A673 (cell line): ENCODE measurements at regions not wholly inside any gene's neighbourhood (a gene's known extent, or its start where the extent isn't known, plus 50 kb on each side); places are given as distances from the start of the nearest gene placed in this dataset.
"Not testable (repeated sequence)": the region's sequence is repeated elsewhere in the genome, so short reads cannot be mapped to it uniquely, and the experiment has no call there.

Experiments
- BruUV-seq: library from RNA; stranded (reverse); fragments of 400-500 nt; replicated peaks from 2 replicates; lab custom pipeline; 2021; lab: Mats Ljungman, UMichigan
- CTCF ChIA-PET: fragments of 300-600 bp; sonication (Branson Sonifier 250); formaldehyde crosslinking; loops from one replicate; lab custom pipeline; 2022; ENCODE audit warnings: antibody characterized with exemption; lab: Charles Lee
- POLR2A ChIA-PET: fragments of 300-600 bp; sonication (Branson Sonifier 250); formaldehyde crosslinking; loops from one replicate; lab custom pipeline; 2022; ENCODE audit warnings: antibody characterized with exemption; ENCODE audit not compliant: low non-redundant PET; lab: Charles Lee
- DNase-seq: peaks from one replicate; pipeline ENCODE4 v3.0.0-alpha.2; 2015; ENCODE audit warnings: low spot score
- H3K27ac ChIP-seq: fragments of 200-600 bp; sonication (generic); 2 replicates; pipeline ENCODE4 v1.5.1; 2016; ENCODE audit warnings: mixed run types, low read depth, mild to moderate bottlenecking, mixed read lengths, antibody characterized with exemption, low read length; ENCODE audit not compliant: poor library complexity, severe bottlenecking
- H3K27me3 ChIP-seq: fragments of 200-600 bp; sonication (generic); replicated peaks from 2 replicates; pipeline ENCODE4 v1.6.1; 2017; ENCODE audit warnings: mixed run types, low read depth, mild to moderate bottlenecking, mixed read lengths, antibody characterized with exemption, low read length; ENCODE audit not compliant: insufficient read depth, poor library complexity
- H3K36me3 ChIP-seq: fragments of 200-600 bp; sonication (generic); 2 replicates; pipeline ENCODE4 v1.6.1; 2016; ENCODE audit warnings: mixed run types, mild to moderate bottlenecking, mixed read lengths, antibody characterized with exemption, low read length; ENCODE audit not compliant: insufficient read depth, poor library complexity, severe bottlenecking
- H3K4me1 ChIP-seq: fragments of 200-600 bp; sonication (generic); 2 replicates; pipeline ENCODE4 v1.6.1; 2017; ENCODE audit warnings: mixed run types, mild to moderate bottlenecking, mixed read lengths, antibody characterized with exemption, low read length; ENCODE audit not compliant: insufficient read depth, poor library complexity, severe bottlenecking
- H3K4me3 ChIP-seq: fragments of 200-600 bp; sonication (generic); 2 replicates; pipeline ENCODE4 v1.5.1; 2016; ENCODE audit warnings: low read depth, mixed run types, mild to moderate bottlenecking, mixed read lengths, low read length; ENCODE audit not compliant: poor library complexity, severe bottlenecking
- H3K9me3 ChIP-seq: fragments of 200-600 bp; sonication (generic); 2 replicates; pipeline ENCODE4 v1.6.1; 2016; ENCODE audit warnings: mixed run types, low read depth, mild to moderate bottlenecking, mixed read lengths, antibody characterized with exemption, low read length; ENCODE audit not compliant: poor library complexity, severe bottlenecking
- intact Hi-C: fragments of 100-400 bp; cut with micrococcal nuclease; formaldehyde crosslinking; loops from one replicate; pipeline ENCODE4 v1.10.0; 2022; ENCODE audit not compliant: unreplicated experiment

GRCh38 chr21:9946057-9946456 is 575.3 kb upstream of the TPTE start:
- H3K4me3 ChIP-seq, CTCF ChIA-PET, H3K36me3 ChIP-seq, intact Hi-C loops, BruUV-seq, H3K4me1 ChIP-seq, H3K27ac ChIP-seq, DNase-seq, H3K27me3 ChIP-seq: not testable (repeated sequence)
- POLR2A ChIA-PET = interaction anchor here (0.7 kb wide), 1 partner anchor 233 kb away, joined by 4 read pairs; no protein-coding TSS in a partner anchor
- peaks cover 51% of the 10 kb centered on the region for H3K9me3 ChIP-seq

- DNase-seq, intact Hi-C loops, H3K4me3 ChIP-seq, H3K27me3 ChIP-seq, POLR2A ChIA-PET, H3K4me1 ChIP-seq, H3K36me3 ChIP-seq, H3K27ac ChIP-seq, CTCF ChIA-PET, BruUV-seq: not testable (repeated sequence)
- H3K9me3 ChIP-seq = peaks cover 43% of the 10 kb centered on the region
Measured at GRCh38 chr21:9949510-9950289, 571.7 kb upstream of the TPTE start.

GRCh38 chr21:9950363-9950762 is 571.0 kb upstream of the TPTE start:
- H3K36me3 ChIP-seq, DNase-seq, H3K27me3 ChIP-seq, intact Hi-C loops, H3K4me1 ChIP-seq, BruUV-seq, POLR2A ChIA-PET, CTCF ChIA-PET, H3K27ac ChIP-seq, H3K4me3 ChIP-seq: not testable (repeated sequence)
- H3K9me3 ChIP-seq = peaks cover 41% of the 10 kb centered on the region

GRCh38 chr21:9958791-9959190 is 562.6 kb upstream of the TPTE start:
- peaks cover 35% of the 10 kb centered on the region for H3K9me3 ChIP-seq

DNA sequence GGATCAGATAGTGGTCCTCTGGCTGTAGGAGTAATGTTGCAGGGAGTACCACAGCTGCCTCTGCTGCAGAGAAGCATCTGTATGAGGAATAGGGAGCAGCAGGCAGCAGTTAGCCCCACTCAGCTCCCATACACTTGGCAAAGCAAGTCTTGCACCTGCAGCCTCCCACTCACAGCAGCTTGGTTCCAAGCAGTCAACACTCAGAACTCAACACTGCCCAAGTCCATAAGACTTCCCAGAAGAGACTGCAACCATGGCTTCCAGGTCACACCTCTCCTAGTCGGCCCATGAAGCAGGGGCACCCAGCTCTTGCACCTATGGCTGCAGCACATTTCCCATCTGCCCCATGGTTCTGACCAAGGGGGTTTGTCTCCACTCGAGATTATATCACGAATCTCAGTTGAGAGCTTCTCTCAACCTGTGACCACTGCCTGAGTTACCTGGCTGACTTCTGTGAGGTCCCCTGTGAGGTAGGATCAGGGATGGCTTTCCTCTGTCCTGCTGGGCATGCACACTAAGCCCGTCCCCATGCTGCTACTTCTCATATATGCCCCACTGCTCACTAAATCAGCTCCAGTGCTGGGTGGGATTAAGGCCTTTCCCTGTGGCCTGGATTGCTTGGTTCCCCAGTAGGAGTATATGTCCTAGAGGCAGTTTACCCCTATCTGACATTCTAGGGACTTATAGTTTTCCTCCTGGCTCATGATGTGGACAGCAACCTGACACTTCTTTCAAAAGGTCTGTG is 562.0 kb upstream of the TPTE start:
- H3K36me3 ChIP-seq, intact Hi-C loops, DNase-seq, H3K4me3 ChIP-seq, H3K4me1 ChIP-seq, H3K27ac ChIP-seq, POLR2A ChIA-PET, CTCF ChIA-PET, BruUV-seq, H3K27me3 ChIP-seq: not testable (repeated sequence)
- H3K9me3 ChIP-seq = peaks cover 41% of the 10 kb centered on the region

More at GRCh38 chr21:9958791-9959190, 562.6 kb upstream of the TPTE start:
- intact Hi-C loops, POLR2A ChIA-PET, H3K27me3 ChIP-seq, H3K27ac ChIP-seq, H3K4me1 ChIP-seq, BruUV-seq, DNase-seq, H3K4me3 ChIP-seq, H3K36me3 ChIP-seq, CTCF ChIA-PET: not testable (repeated sequence)

DNA sequence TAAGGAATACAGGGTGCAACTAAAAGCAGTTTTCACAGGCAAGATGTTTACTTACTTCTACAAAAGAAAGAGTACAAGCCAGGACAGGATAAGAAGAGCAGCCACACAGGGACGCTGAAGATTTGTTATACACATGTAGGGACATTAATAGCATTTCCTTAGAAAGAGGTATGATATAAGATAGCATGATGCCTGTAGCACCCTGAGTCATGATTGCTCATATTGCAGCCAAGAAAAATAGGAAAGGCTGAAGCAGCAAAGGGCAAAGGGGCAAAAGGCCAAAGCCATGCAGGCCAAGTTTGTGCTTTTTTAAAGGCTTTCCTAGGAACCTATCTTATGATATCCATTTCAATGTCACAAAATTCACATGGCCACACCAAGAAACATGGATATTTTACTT is 552.0 kb upstream of the TPTE start:
- BruUV-seq, POLR2A ChIA-PET, CTCF ChIA-PET: not testable (repeated sequence)

DNA sequence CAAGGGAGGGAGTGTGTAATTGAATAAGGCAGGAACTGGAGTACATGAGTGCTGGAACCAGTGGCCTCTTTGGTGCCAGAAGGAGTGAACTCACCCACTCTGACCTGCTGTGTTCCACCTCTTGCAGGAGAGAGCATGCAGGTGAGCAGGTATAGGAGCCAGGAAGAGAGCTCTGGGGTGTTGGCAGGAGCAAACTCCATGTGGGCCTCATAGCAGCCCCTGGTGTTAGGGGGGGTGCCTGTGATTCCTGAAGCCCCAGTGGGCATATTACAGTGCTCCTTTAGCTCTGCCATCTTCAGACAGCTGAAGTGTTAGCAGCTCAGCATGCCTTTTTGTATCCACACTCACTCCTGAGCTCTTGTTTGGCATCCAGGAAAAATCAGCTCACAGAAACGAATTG is 549.4 kb upstream of the TPTE start:
- H3K4me1 ChIP-seq, DNase-seq, intact Hi-C loops, POLR2A ChIA-PET, CTCF ChIA-PET, BruUV-seq, H3K9me3 ChIP-seq, H3K27me3 ChIP-seq, H3K27ac ChIP-seq, H3K4me3 ChIP-seq, H3K36me3 ChIP-seq: not testable (repeated sequence)

More for the DNA sequence above, 552.0 kb upstream of the TPTE start:
- H3K4me3 ChIP-seq, H3K4me1 ChIP-seq, H3K27me3 ChIP-seq, H3K27ac ChIP-seq, intact Hi-C loops, DNase-seq, H3K36me3 ChIP-seq: not testable (repeated sequence)
- H3K9me3 ChIP-seq = peaks cover 16% of the 10 kb centered on the region
